GM12892 (cell line): ENCODE measurements at regions not wholly inside any gene's neighbourhood (a gene's known extent, or its start where the extent isn't known, plus 50 kb on each side); places are given as distances from the start of the nearest gene placed in this dataset.

Experiments used
- DNase-seq: peaks from one replicate; pipeline ENCODE4 v3.0.0; 2011; ENCODE audit not compliant: insufficient read length
- FAIRE-seq: peaks from 2 replicates; lab custom pipeline; 2011; peaks lifted over from hg19 to GRCh38; lab: Jason Lieb, UNC
- POLR2A ChIP-seq: IDR thresholded peaks from 2 replicates; pipeline ENCODE4 v1.6.1; 2011; ENCODE audit warnings: low read depth, low read length, control low read depth
- POLR2AphosphoS5 ChIP-seq: IDR thresholded peaks from 2 replicates; pipeline ENCODE4 v1.6.1; 2011; ENCODE audit warnings: low read depth, low read length, control low read depth
- TAF1 ChIP-seq: IDR thresholded peaks from 2 replicates; pipeline ENCODE4 v1.6.1; 2011; ENCODE audit warnings: low read depth, mild to moderate bottlenecking, control low read depth, low read length, borderline replicate concordance

GRCh38 chr12:128150961-128151360 lies 116.0 kb upstream of the TMEM132C start:
- TF ChIP-seq POLR2AphosphoS5 = no peak
- no peak for TF ChIP-seq POLR2A
- TF ChIP-seq TAF1 = no peak
- no peak for FAIRE-seq
- DNase-seq = no peak

- TF ChIP-seq TAF1 (no peak), POLR2A (no peak), POLR2AphosphoS5 (no peak)
- FAIRE-seq (no peak), DNase-seq (no peak)
Observed at GRCh38 chr12:128155571-128155970, 111.4 kb upstream of the TMEM132C start.

DNA sequence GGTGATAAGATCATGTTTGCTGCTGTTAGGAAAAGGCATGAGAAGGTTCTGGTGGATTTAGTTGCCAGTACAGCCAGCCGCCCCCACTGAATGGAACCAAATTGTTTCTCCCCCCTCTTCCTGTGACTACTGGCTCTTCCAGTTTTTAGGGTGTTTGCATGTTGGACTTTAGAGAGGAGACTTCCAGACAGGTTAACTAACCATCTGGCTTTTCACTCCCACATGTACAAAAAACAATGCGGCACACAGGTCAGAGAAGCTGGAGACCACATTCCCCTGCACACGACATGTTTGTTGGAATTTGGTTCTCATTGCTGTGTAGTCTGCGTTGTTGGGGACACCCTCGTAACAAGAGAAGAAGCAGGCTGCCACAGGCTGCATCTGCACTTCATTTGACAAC lies 103.9 kb upstream of the TMEM132C start:
- no peak for TF ChIP-seq POLR2AphosphoS5
- TF ChIP-seq TAF1 = no peak
- no peak for TF ChIP-seq POLR2A
- DNase-seq (no peak), FAIRE-seq (no peak)

DNA sequence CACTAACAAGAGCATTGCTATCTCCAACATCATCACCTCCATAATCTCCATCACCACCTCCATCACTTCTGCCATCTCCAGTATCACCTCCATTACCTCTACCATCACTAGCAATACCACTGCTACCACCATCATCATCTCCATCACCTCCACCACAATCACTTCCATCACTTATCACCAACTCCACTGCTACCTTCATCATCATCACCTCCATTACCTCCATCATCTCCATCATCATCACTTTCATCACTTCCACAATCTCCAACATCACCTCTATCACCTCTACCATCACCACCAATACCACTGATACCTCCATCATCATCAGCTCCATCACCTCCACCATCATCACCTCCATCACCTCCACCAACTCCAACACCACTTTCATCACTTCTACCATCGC lies 102.4 kb upstream of the TMEM132C start:
- DNase-seq (no peak), FAIRE-seq (no peak)
- TF ChIP-seq TAF1 = no peak
- no peak for TF ChIP-seq POLR2A
- no peak for TF ChIP-seq POLR2AphosphoS5

- no peak for FAIRE-seq
- no peak for TF ChIP-seq POLR2AphosphoS5
- TF ChIP-seq POLR2A = no peak
- no peak for TF ChIP-seq TAF1
- DNase-seq = no peak
Observed at GRCh38 chr12:128165387-128165786, 101.6 kb upstream of the TMEM132C start.

DNA sequence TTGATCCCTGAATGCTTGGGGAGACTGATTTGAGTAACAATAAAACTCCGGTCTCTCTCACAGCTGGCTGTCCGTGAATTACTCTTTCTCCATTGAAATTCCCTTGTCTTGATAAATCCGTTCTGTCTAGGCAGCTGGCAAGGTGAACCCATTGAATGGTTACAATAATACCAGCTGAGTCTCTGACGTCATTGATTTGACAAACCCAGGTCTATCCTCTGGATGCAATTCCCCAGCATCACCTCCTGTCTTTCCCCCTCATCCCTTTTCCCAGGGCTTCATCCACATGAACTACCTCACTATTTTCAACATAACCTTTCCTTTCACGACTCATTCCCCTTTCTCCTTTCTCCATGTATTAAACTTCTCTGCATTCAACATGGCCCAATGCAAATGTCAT lies 98.7 kb upstream of the TMEM132C start:
- no peak for FAIRE-seq
- no peak for TF ChIP-seq TAF1
- no peak for TF ChIP-seq POLR2AphosphoS5
- TF ChIP-seq POLR2A = no peak
- DNase-seq = no peak

- TF ChIP-seq POLR2A = no peak
- DNase-seq (no peak), FAIRE-seq (no peak)
Observed at GRCh38 chr12:128170181-128170580, 96.8 kb upstream of the TMEM132C start.

DNA sequence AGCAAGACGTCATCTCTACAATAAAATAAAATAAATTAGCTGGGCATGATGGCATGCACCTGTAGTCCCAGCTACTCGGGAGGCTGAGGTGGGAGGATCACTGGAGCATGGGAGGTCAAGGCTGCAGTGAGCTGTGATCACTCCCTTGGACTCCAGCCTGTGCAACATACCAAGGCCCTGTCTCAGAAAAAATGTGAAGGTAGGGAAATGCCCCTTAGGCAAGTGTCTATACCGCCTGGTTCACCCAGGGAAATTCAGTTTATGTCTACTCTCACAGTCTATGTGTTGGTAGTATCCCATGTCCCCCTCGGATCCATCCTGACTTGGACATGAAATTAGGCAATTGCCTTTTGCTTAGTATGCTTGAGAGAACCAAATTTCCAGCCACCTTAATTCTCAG lies 88.4 kb upstream of the TMEM132C start:
- DNase-seq (no peak), FAIRE-seq (no peak)
- TF ChIP-seq TAF1 (no peak), POLR2A (no peak), POLR2AphosphoS5 (no peak)

- FAIRE-seq (no peak), DNase-seq (no peak)
- no peak for TF ChIP-seq POLR2A
- no peak for TF ChIP-seq TAF1
- no peak for TF ChIP-seq POLR2AphosphoS5
Observed at GRCh38 chr12:128178966-128179365, 88.0 kb upstream of the TMEM132C start.

GRCh38 chr12:128180166-128180565 lies 86.8 kb upstream of the TMEM132C start:
- FAIRE-seq (no peak), DNase-seq (no peak)
- no peak for TF ChIP-seq POLR2AphosphoS5
- TF ChIP-seq TAF1 = no peak
- TF ChIP-seq POLR2A = no peak

GRCh38 chr12:128190052-128190451 lies 76.9 kb upstream of the TMEM132C start:
- DNase-seq (no peak), FAIRE-seq (no peak)
- TF ChIP-seq POLR2AphosphoS5 (no peak), POLR2A (no peak), TAF1 (no peak)

GRCh38 chr12:128190614-128191013 lies 76.4 kb upstream of the TMEM132C start:
- DNase-seq (no peak), FAIRE-seq (no peak)
- TF ChIP-seq TAF1 (no peak), POLR2A (no peak), POLR2AphosphoS5 (no peak)

DNA sequence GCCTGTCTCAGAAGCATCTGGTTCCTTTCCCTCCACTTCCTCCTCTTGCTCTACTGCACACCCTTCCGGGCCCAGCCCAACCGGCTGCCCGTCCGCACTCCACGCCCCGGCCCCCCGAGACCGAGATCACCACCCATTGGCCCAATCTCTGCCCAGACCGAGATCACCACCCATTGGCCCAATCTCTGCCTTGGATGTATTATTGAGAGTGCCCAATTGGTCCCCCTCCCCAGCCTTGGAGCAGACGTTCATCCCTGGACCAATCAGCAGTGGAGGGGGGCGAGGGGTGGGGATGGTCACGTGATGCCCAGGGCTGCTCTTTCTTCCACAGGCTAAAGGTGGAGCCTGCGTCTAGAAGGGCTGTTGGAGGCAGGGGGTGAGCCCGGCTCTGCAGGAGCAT lies 75.6 kb upstream of the TMEM132C start:
- FAIRE-seq (no peak), DNase-seq (no peak)
- TF ChIP-seq POLR2AphosphoS5 = no peak
- TF ChIP-seq TAF1 = no peak
- no peak for TF ChIP-seq POLR2A
